Adrenal gland (tissue), 9 donors: ENCODE measurements at regions not wholly inside any gene's neighbourhood (a gene's known extent, or its start where the extent isn't known, plus 50 kb on each side); places are given as distances from the start of the nearest gene placed in this dataset.

ENCODE experiments used
- DNase-seq, 7 donors: peaks; one replicate each; pipeline ENCODE4 v3.0.0-alpha.2; 2019 to 2020
- H3K27ac ChIP-seq, 5 donors: fragments of 200-600 bp; sonication (generic) in 4 of 5; 1 replicate in 3 of 5; 2 replicates in 2 of 5; pipeline versions ENCODE4 v1.5.1 to v1.8.0; 2016 to 2020; ENCODE audit warnings: mild to moderate bottlenecking in 1 of 5
- H3K27me3 ChIP-seq: fragments of 200-600 bp; 2 replicates; pipeline ENCODE4 v1.8.0; 2021
- H3K36me3 ChIP-seq, 2 donors: fragments of 200-600 bp; replicated peaks in 1 of 2; 1 replicate in 1 of 2; 2 replicates in 1 of 2; pipeline versions ENCODE4 v1.5.1 to v1.8.0; 2018 to 2022
- H3K4me1 ChIP-seq, 2 donors: fragments of 200-600 bp; replicated peaks in 1 of 2; 1 replicate in 1 of 2; 2 replicates in 1 of 2; pipeline versions ENCODE4 v1.5.1 to v1.8.0; 2018 to 2021
- H3K4me3 ChIP-seq, 4 donors: fragments of 200-600 bp; sonication (generic) in 3 of 4; one replicate each; pipeline ENCODE4 v1.5.1; 2016 to 2018
- H3K9me3 ChIP-seq, 3 donors: fragments of 200-600 bp; sonication (generic) in 1 of 3; replicated peaks in 1 of 3; 1 replicate in 2 of 3; 2 replicates in 1 of 3; pipeline versions ENCODE4 v1.5.1 to v1.8.0; 2016 to 2021
- CTCF ChIP-seq, 6 experiments: fragments of 450-650 bp in 4 of 6; fragments of 200-600 bp in 2 of 6; sonication (generic) in 1 of 6; IDR thresholded peaks; 1 replicate in 5 of 6; 2 replicates in 1 of 6; pipeline versions ENCODE4 v1.5.1 to v1.8.0; 2016 to 2021; ENCODE audit warnings: antibody characterized with exemption in 6 of 6, mild to moderate bottlenecking in 2 of 6, moderate library complexity in 1 of 6
- POLR2A ChIP-seq, 2 donors: fragments of 450-650 bp; IDR thresholded peaks; one replicate each; pipeline ENCODE4 v1.6.1; 2017; ENCODE audit warnings: antibody characterized with exemption in 2 of 2, mild to moderate bottlenecking in 2 of 2, moderate library complexity in 1 of 2
- WGBS, 4 donors: extraction: QIAGEN DNeasy Blood & Tissue Kit in 2 of 4; methylation state at CpG; one replicate each; pipeline versions ENCODE4 v1.1.5 to v1.1.7; 2013 to 2017; 5-methylcytosine and 5-hydroxymethylcytosine counted together
- intact Hi-C, 2 donors: fragments of 100-400 bp; cut with DNase I; formaldehyde crosslinking; loops; one replicate each; pipeline versions ENCODE4 v1.14.1 to v1.15.0; 2022 to 2023
- donor health status: healthy with polysubstance abuse.
- donor health status: Bipolar disorder and iron deficiency.
- donor health status: DM: yes; HTN: yes; CAD: no.
- donor health status: DM: no; HTN: no; CAD: no.
- donor health status: DM: no; HTN: no; CAD: no.

- H3K4me3 ChIP-seq = no peak overlapping the region
- TF ChIP-seq CTCF (IDR thresholded peaks at IDR 0.05) = no peak
- TF ChIP-seq POLR2A (IDR thresholded peaks at IDR 0.05) = no peak
- intact Hi-C loops = no loop called here
- H3K9me3 ChIP-seq = no peaks in the 10 kb centered on the region
- H3K36me3 ChIP-seq = no peaks in the 10 kb centered on the region
- H3K27ac ChIP-seq = no peak overlapping the region
- no peaks in the 10 kb centered on the region for H3K4me1 ChIP-seq
- no peaks in the 10 kb centered on the region for H3K27me3 ChIP-seq
- DNase-seq = no peak
- 82 to 86% (median 85%) methylated on average over 1 of the region's 1 CpG for WGBS, 4 donors
Measured at GRCh38 chr4:156422576-156422975, 468.9 kb upstream of the CTSO start.

- no peak overlapping the region for H3K4me3 ChIP-seq
- WGBS, 4 donors = 30 to 50% (median 41%) methylated on average over 1 of the region's 1 CpG
- no peaks in the 10 kb centered on the region for H3K27me3 ChIP-seq
- no peak overlapping the region for H3K27ac ChIP-seq
- no peaks in the 10 kb centered on the region for H3K4me1 ChIP-seq
- DNase-seq = no peak
- no peak for TF ChIP-seq CTCF (IDR thresholded peaks at IDR 0.05)
- TF ChIP-seq POLR2A (IDR thresholded peaks at IDR 0.05) = no peak
- no peaks in the 10 kb centered on the region for H3K36me3 ChIP-seq
- H3K9me3 ChIP-seq = no peaks in the 10 kb centered on the region
- intact Hi-C loops = no loop called here
Measured at GRCh38 chr4:156420623-156421022, 467.0 kb upstream of the CTSO start.

GRCh38 chr4:156419080-156419685 lies 465.5 kb upstream of the CTSO start:
- no peak for DNase-seq
- H3K36me3 ChIP-seq = no peaks in the 10 kb centered on the region
- H3K4me1 ChIP-seq = no peaks in the 10 kb centered on the region
- no peak overlapping the region for H3K4me3 ChIP-seq
- intact Hi-C loops = no loop called here
- no peak overlapping the region for H3K27ac ChIP-seq
- TF ChIP-seq POLR2A (IDR thresholded peaks at IDR 0.05) (no peak), CTCF (IDR thresholded peaks at IDR 0.05) (no peak)
- H3K27me3 ChIP-seq = no peaks in the 10 kb centered on the region
- 36 to 47% (median 40%) methylated on average over 2 of the region's 2 CpGs for WGBS, 4 donors
- H3K9me3 ChIP-seq = no peaks in the 10 kb centered on the region

GRCh38 chr4:156414406-156414805 lies 460.7 kb upstream of the CTSO start:
- intact Hi-C loops = no loop called here

More at GRCh38 chr4:156414406-156414805, 460.7 kb upstream of the CTSO start:
- Histone ChIP-seq H3K36me3 (no peaks in the 10 kb centered on the region), H3K4me3 (no peak overlapping the region), H3K9me3 (no peaks in the 10 kb centered on the region), H3K27ac (no peak overlapping the region), H3K27me3 (no peaks in the 10 kb centered on the region), H3K4me1 (no peaks in the 10 kb centered on the region)
- TF ChIP-seq POLR2A (IDR thresholded peaks at IDR 0.05) = no peak
- no peak for TF ChIP-seq CTCF (IDR thresholded peaks at IDR 0.05)
- no peak for DNase-seq
